GM12878 (cell line): ENCODE measurements at regions not wholly inside any gene's neighbourhood (a gene's known extent, or its start where the extent isn't known, plus 50 kb on each side); places are given as distances from the start of the nearest gene placed in this dataset.

ENCODE experiments used
- ATAC-seq: fragments of 200-7000 bp; cut with Tn5 transposase; 3 replicates; pipeline ENCODE4 v1.9.1; 2020; ENCODE audit warnings: mild to moderate bottlenecking, moderate library complexity
- BruUV-seq: library from RNA; stranded (reverse); fragments of 400-500 nt; replicated peaks from 2 replicates; lab custom pipeline; 2021; lab: Mats Ljungman, UMichigan
- CTCF ChIA-PET: fragments of 300-600 bp; sonication (Branson Sonifier 250); formaldehyde crosslinking; extraction: SDS; loops from one replicate; lab custom pipeline; 2021; ENCODE audit warnings: inconsistent platforms; lab: Yijun Ruan, JAX
- POLR2A ChIA-PET: fragments of 350-600 bp; formaldehyde crosslinking; extraction: SDS; loops from one replicate; lab custom pipeline; 2021; ENCODE audit warnings: inconsistent platforms; lab: Charles Lee
- RAD21 ChIA-PET: fragments of 300-600 bp; sonication (Branson Sonifier 250); formaldehyde crosslinking; loops from one replicate; lab custom pipeline; 2023; ENCODE audit warnings: antibody characterized with exemption; ENCODE audit not compliant: unreplicated experiment; lab: Charles Lee
- SMC1A ChIA-PET: fragments of 300-600 bp; sonication (Branson Sonifier 250); formaldehyde crosslinking; loops from one replicate; lab custom pipeline; 2023; ENCODE audit not compliant: unreplicated experiment, uncharacterized antibody; lab: Charles Lee
- DNase-seq: peaks from one replicate; pipeline ENCODE4 v3.0.0-alpha.2; 2011; ENCODE audit warnings: low read depth, low spot score
- FAIRE-seq: peaks from 3 replicates; lab custom pipeline; 2011; peaks lifted over from hg19 to GRCh38; lab: Jason Lieb, UNC
- H2AFZ ChIP-seq: 2 replicates; pipeline ENCODE4 v1.6.0; 2011; ENCODE audit warnings: low read depth, low read length, control low read depth; ENCODE audit not compliant: control insufficient read depth
- H3K27ac ChIP-seq: 2 replicates; pipeline ENCODE4 v1.5.1; 2011; ENCODE audit warnings: control low read depth; ENCODE audit not compliant: control insufficient read depth, insufficient read depth
- H3K27me3 ChIP-seq, 2 experiments: replicated peaks in 1 of 2; 2 replicates each; pipeline versions ENCODE4 v1.6.0 to v1.6.1; 2011; ENCODE audit warnings: low read length in 1 of 2; ENCODE audit not compliant: control insufficient read depth in 2 of 2, insufficient read depth in 2 of 2
- H3K36me3 ChIP-seq, 2 experiments: 2 replicates each; pipeline ENCODE4 v1.5.1; 2011; ENCODE audit warnings: low read length in 1 of 2; ENCODE audit not compliant: control insufficient read depth in 2 of 2, insufficient read depth in 2 of 2
- H3K4me1 ChIP-seq: 2 replicates; pipeline ENCODE4 v1.6.1; 2011; ENCODE audit warnings: mild to moderate bottlenecking, low read length, moderate library complexity, mixed read lengths; ENCODE audit not compliant: control insufficient read depth, insufficient read depth
- H3K4me2 ChIP-seq: 2 replicates; pipeline ENCODE4 v1.6.0; 2011; ENCODE audit warnings: control low read depth; ENCODE audit not compliant: control insufficient read depth, insufficient read depth
- H3K4me3 ChIP-seq: fragments of 200-600 bp; sonication (generic); 2 replicates; pipeline ENCODE4 v1.5.1; 2016
- H3K79me2 ChIP-seq: 2 replicates; pipeline ENCODE4 v1.6.0; 2011; ENCODE audit warnings: low read length; ENCODE audit not compliant: control insufficient read depth, insufficient read depth
- H3K9ac ChIP-seq: 2 replicates; pipeline ENCODE4 v1.8.0; 2011; ENCODE audit warnings: low read length, control low read depth, mixed read lengths; ENCODE audit not compliant: control insufficient read depth, insufficient read depth
- H3K9me3 ChIP-seq: replicated peaks from 3 replicates; pipeline ENCODE4 v1.5.1; 2011; ENCODE audit warnings: mild to moderate bottlenecking, low read length; ENCODE audit not compliant: control insufficient read depth, insufficient read depth
- H4K20me1 ChIP-seq: 2 replicates; pipeline ENCODE4 v1.6.0; 2011; ENCODE audit not compliant: control insufficient read depth, insufficient read depth
- ATF7 ChIP-seq: fragments of 450-650 bp; IDR thresholded peaks from 2 replicates; pipeline ENCODE4 v1.6.1; 2016; ENCODE audit warnings: low read depth, mild to moderate bottlenecking
- PRDM15 ChIP-seq: fragments of 450-650 bp; formaldehyde crosslinking; IDR thresholded peaks from 2 replicates; pipeline ENCODE4 v1.4.0; 2020; ENCODE audit warnings: mild to moderate bottlenecking, moderate library complexity
- REST ChIP-seq: IDR thresholded peaks from 2 replicates; pipeline ENCODE4 v1.6.1; 2012; ENCODE audit warnings: mild to moderate bottlenecking, low read depth, low read length
- SMAD5 ChIP-seq: IDR thresholded peaks from 2 replicates; pipeline ENCODE4 v1.6.1; 2016; ENCODE audit warnings: antibody characterized with exemption, low read depth
- USF1 ChIP-seq: IDR thresholded peaks from 2 replicates; pipeline ENCODE4 v1.6.1; 2011; ENCODE audit warnings: borderline replicate concordance, low read depth, mild to moderate bottlenecking, moderate library complexity, mixed read lengths, low read length; ENCODE audit not compliant: insufficient read depth; ENCODE audit errors: extremely low read length
- WGBS: methylation state at CpG from one replicate; pipeline ENCODE4 v1.1.6; 2016; ENCODE audit warnings: low lambda C conversion rate; ENCODE audit not compliant: insufficient replicate concordance, insufficient coverage; ENCODE audit errors: missing lambda C conversion rate; 5-methylcytosine and 5-hydroxymethylcytosine counted together
- in situ Hi-C: fragments of 300-500 bp; cut with MboI; formaldehyde crosslinking; loops from 9 replicates; pipeline ENCODE4 v1.14.3; 2018; ENCODE audit warnings: mixed read lengths
- intact Hi-C: fragments of 100-400 bp; cut with micrococcal nuclease; formaldehyde crosslinking; loops from one replicate; pipeline ENCODE4 v1.14.2; 2022; ENCODE audit not compliant: unreplicated experiment

GRCh38 chr5:96483878-96484277, 50.8 kb upstream of the PCSK1 start:
- Histone ChIP-seq H3K27ac (no peak overlapping the region), H3K4me2 (no peak overlapping the region), H3K4me1 (no peaks in the 10 kb centered on the region), H2AFZ (no peak overlapping the region), H4K20me1 (no peaks in the 10 kb centered on the region), H3K79me2 (no peaks in the 10 kb centered on the region), H3K9me3 (no peaks in the 10 kb centered on the region), H3K4me3 (no peak overlapping the region), H3K36me3 (no peaks in the 10 kb centered on the region), H3K9ac (no peak overlapping the region), H3K27me3 (no peaks in the 10 kb centered on the region)
- in situ Hi-C loops (no loop called here), intact Hi-C loops (no loop called here)
- ATAC-seq (peak; percentile 53; the same call in 2 of the 3 replicates), FAIRE-seq (peak; percentile 49), DNase-seq (no peak)
- 69% methylated on average over 2 of the region's 2 CpGs for WGBS
- ChIA-PET SMC1A (interaction anchor here (0.6 to 1.3 kb wide), 2 partner anchors 16 to 648 kb away, joined by 3 read pairs; no protein-coding TSS in a partner anchor), POLR2A (no interaction called here), RAD21 (no interaction called here), CTCF (interaction anchor here (1.1 to 1.5 kb wide), 2 partner anchors 44 to 147 kb away, joined by 3 to 9 read pairs; no protein-coding TSS in a partner anchor)
- no peak for TF ChIP-seq PRDM15 (CRISPR knock-in tag)
- TF ChIP-seq USF1: no peak
- TF ChIP-seq REST: peak; percentile 92
- TF ChIP-seq SMAD5: no peak
- TF ChIP-seq ATF7: no peak
- no TSS peak for BruUV-seq
